KMS-11 (cell line): ENCODE measurements at regions not wholly inside any gene's neighbourhood (a gene's known extent, or its start where the extent isn't known, plus 50 kb on each side); places are given as distances from the start of the nearest gene placed in this dataset.

ENCODE experiments used
- H2AFZ ChIP-seq: fragments of 200-600 bp; sonication (generic); 2 replicates; pipeline ENCODE4 v1.6.1; 2016; ENCODE audit warnings: antibody characterized with exemption, mixed run types, low read depth
- H3K27ac ChIP-seq: fragments of 200-600 bp; sonication (generic); 2 replicates; pipeline ENCODE4 v1.6.1; 2016; ENCODE audit warnings: mild to moderate bottlenecking, mixed run types
- H3K27me3 ChIP-seq: fragments of 200-600 bp; sonication (generic); 2 replicates; pipeline ENCODE4 v1.6.1; 2017; ENCODE audit warnings: mild to moderate bottlenecking, low read depth, mixed run types, moderate library complexity; ENCODE audit not compliant: insufficient read depth
- H3K36me3 ChIP-seq: fragments of 200-600 bp; sonication (generic); 2 replicates; pipeline ENCODE4 v1.6.1; 2017; ENCODE audit warnings: mild to moderate bottlenecking, mixed run types; ENCODE audit not compliant: insufficient read depth
- H3K4me1 ChIP-seq: fragments of 200-600 bp; sonication (generic); 2 replicates; pipeline ENCODE4 v1.6.1; 2016; ENCODE audit warnings: mild to moderate bottlenecking, low read depth, mixed run types; ENCODE audit not compliant: poor library complexity, severe bottlenecking
- H3K4me2 ChIP-seq: fragments of 200-600 bp; sonication (generic); 2 replicates; pipeline ENCODE4 v1.7.0; 2016; ENCODE audit warnings: mild to moderate bottlenecking, mixed run types
- H3K4me3 ChIP-seq: fragments of 200-600 bp; sonication (generic); IDR thresholded peaks from 2 replicates; pipeline ENCODE4 v1.6.1; 2017; ENCODE audit warnings: low read depth, low read length, mixed read lengths; ENCODE audit not compliant: insufficient read depth
- H3K79me2 ChIP-seq: fragments of 200-600 bp; sonication (generic); 2 replicates; pipeline ENCODE4 v1.6.1; 2016; ENCODE audit warnings: low read depth, mixed run types; ENCODE audit not compliant: insufficient read depth
- H3K9ac ChIP-seq: fragments of 200-600 bp; sonication (generic); 2 replicates; pipeline ENCODE4 v1.6.1; 2016; ENCODE audit warnings: mild to moderate bottlenecking, mixed run types
- H4K20me1 ChIP-seq: fragments of 200-600 bp; sonication (generic); 2 replicates; pipeline ENCODE4 v1.6.1; 2016; ENCODE audit warnings: mild to moderate bottlenecking, mixed run types; ENCODE audit not compliant: insufficient read depth
- CTCF ChIP-seq: fragments of 200-600 bp; sonication (generic); conservative IDR thresholded peaks from 2 replicates; pipeline ENCODE4 v1.6.1; 2017; ENCODE audit warnings: low read depth, mild to moderate bottlenecking, antibody characterized with exemption, low read length, moderate library complexity, mixed read lengths

- H3K9ac ChIP-seq = no peak overlapping the region
- H3K4me2 ChIP-seq = no peak overlapping the region
- no peaks in the 10 kb centered on the region for H3K36me3 ChIP-seq
- H3K4me3 ChIP-seq = no peak overlapping the region
- no peak overlapping the region for H3K27ac ChIP-seq
- H4K20me1 ChIP-seq = no peaks in the 10 kb centered on the region
- H2AFZ ChIP-seq = no peak overlapping the region
- TF ChIP-seq CTCF = no peak
- no peaks in the 10 kb centered on the region for H3K4me1 ChIP-seq
- H3K27me3 ChIP-seq = no peaks in the 10 kb centered on the region
- H3K79me2 ChIP-seq = no peaks in the 10 kb centered on the region
These were observed 319.6 kb downstream of the ZNF536 start for GRCh38 chr19:30691819-30692166.

- H3K4me2 ChIP-seq = no peak overlapping the region
- H3K27me3 ChIP-seq = no peaks in the 10 kb centered on the region
- H2AFZ ChIP-seq = no peak overlapping the region
- no peaks in the 10 kb centered on the region for H3K4me1 ChIP-seq
- no peak overlapping the region for H3K4me3 ChIP-seq
- no peak overlapping the region for H3K27ac ChIP-seq
- no peaks in the 10 kb centered on the region for H3K79me2 ChIP-seq
- no peaks in the 10 kb centered on the region for H3K36me3 ChIP-seq
- TF ChIP-seq CTCF = no peak
- no peak overlapping the region for H3K9ac ChIP-seq
- H4K20me1 ChIP-seq = no peaks in the 10 kb centered on the region
These were observed 319.0 kb downstream of the ZNF536 start for GRCh38 chr19:30690935-30691818.

- Histone ChIP-seq H2AFZ (no peak overlapping the region), H3K4me1 (no peaks in the 10 kb centered on the region), H3K27ac (no peak overlapping the region), H3K27me3 (no peaks in the 10 kb centered on the region), H3K4me2 (no peak overlapping the region), H3K4me3 (no peak overlapping the region), H3K36me3 (no peaks in the 10 kb centered on the region), H3K79me2 (no peaks in the 10 kb centered on the region), H4K20me1 (no peaks in the 10 kb centered on the region), H3K9ac (no peak overlapping the region)
- TF ChIP-seq CTCF = no peak
These were observed 318.3 kb downstream of the ZNF536 start for GRCh38 chr19:30690525-30690924.

- Histone ChIP-seq H3K27me3 (no peaks in the 10 kb centered on the region), H3K79me2 (no peaks in the 10 kb centered on the region), H4K20me1 (no peaks in the 10 kb centered on the region), H3K4me1 (no peaks in the 10 kb centered on the region), H3K4me3 (no peak overlapping the region), H2AFZ (no peak overlapping the region), H3K4me2 (no peak overlapping the region), H3K27ac (no peak overlapping the region), H3K9ac (no peak overlapping the region), H3K36me3 (no peaks in the 10 kb centered on the region)
- no peak for TF ChIP-seq CTCF
These were observed 317.3 kb downstream of the ZNF536 start for GRCh38 chr19:30689474-30689873.
